ENCODE measurements at regions not wholly inside any gene's neighbourhood (a gene's known extent, or its start where the extent isn't known, plus 50 kb on each side); places are given as distances from the start of the nearest gene placed in this dataset.

DNA sequence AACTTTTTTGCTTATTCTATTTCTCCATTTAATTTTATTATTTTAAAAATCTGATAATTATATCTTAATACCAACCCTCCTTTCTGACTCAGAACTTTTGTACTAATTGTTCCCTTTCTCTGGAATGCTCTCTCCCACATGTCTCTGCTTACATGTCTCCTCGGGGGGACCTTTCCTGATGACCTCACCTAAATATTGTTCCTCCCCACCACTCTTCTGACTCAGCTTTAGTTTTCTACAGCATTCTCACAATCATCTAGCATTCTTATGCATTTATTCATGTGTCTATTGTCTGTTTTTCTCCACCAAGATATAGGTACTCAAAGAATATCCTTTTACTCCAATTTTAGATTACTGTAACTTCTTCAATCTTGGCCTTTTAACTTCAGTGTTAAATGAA lies 128.7 kb downstream of the MSL3 start:
- Histone ChIP-seq H3K4me1 (ENCODE audit: control insufficient read depth in 4 of 4, insufficient read depth in 4 of 4, low read length in 3 of 4) (no peaks in the 10 kb centered on the region), H3K36me3 (ENCODE audit: control insufficient read depth in 4 of 4, insufficient read depth in 3 of 4, low read depth in 1 of 4, low read length in 3 of 4) (no peaks in the 10 kb centered on the region), H3K9me3 (ENCODE audit: control insufficient read depth in 4 of 4, low read length in 3 of 4) (no peaks in the 10 kb centered on the region), H3K9ac (ENCODE audit: low read depth in 1 of 2, low read length in 2 of 2) (no peak overlapping the region), H3K27me3 (ENCODE audit: control insufficient read depth in 4 of 4, insufficient read depth in 4 of 4, low read length in 3 of 4) (no peaks in the 10 kb centered on the region), H3K4me3 (ENCODE audit: low read depth in 1 of 3, low read length in 3 of 3) (no peak overlapping the region), H3K27ac (ENCODE audit: low read depth in 1 of 2, low read length in 2 of 2) (no peak overlapping the region)
- TF ChIP-seq MAX (IDR thresholded peaks at IDR 0.05) = no peak
- TF ChIP-seq JUND (IDR thresholded peaks at IDR 0.05) = no peak
- TF ChIP-seq EGR1 (IDR thresholded peaks at IDR 0.05; ENCODE audit: low read depth in 2 of 2) = no peak
- TF ChIP-seq ATF3 (IDR thresholded peaks at IDR 0.05) = no peak
- no peak for TF ChIP-seq RAD21 (IDR thresholded peaks at IDR 0.05)
- no peak for TF ChIP-seq SP1 (IDR thresholded peaks at IDR 0.05)
- TF ChIP-seq, protein P1, sequence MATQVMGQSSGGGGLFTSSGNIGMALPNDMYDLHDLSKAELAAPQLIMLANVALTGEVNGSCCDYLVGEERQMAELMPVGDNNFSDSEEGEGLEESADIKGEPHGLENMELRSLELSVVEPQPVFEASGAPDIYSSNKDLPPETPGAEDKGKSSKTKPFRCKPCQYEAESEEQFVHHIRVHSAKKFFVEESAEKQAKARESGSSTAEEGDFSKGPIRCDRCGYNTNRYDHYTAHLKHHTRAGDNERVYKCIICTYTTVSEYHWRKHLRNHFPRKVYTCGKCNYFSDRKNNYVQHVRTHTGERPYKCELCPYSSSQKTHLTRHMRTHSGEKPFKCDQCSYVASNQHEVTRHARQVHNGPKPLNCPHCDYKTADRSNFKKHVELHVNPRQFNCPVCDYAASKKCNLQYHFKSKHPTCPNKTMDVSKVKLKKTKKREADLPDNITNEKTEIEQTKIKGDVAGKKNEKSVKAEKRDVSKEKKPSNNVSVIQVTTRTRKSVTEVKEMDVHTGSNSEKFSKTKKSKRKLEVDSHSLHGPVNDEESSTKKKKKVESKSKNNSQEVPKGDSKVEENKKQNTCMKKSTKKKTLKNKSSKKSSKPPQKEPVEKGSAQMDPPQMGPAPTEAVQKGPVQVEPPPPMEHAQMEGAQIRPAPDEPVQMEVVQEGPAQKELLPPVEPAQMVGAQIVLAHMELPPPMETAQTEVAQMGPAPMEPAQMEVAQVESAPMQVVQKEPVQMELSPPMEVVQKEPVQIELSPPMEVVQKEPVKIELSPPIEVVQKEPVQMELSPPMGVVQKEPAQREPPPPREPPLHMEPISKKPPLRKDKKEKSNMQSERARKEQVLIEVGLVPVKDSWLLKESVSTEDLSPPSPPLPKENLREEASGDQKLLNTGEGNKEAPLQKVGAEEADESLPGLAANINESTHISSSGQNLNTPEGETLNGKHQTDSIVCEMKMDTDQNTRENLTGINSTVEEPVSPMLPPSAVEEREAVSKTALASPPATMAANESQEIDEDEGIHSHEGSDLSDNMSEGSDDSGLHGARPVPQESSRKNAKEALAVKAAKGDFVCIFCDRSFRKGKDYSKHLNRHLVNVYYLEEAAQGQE (IDR thresholded peaks at IDR 0.05) = no peak
- TF ChIP-seq ZBTB33 (IDR thresholded peaks at IDR 0.05) = no peak
- no peak for TF ChIP-seq YY1 (IDR thresholded peaks at IDR 0.05)
- no peak for TF ChIP-seq FOXA2 (IDR thresholded peaks at IDR 0.05)
- TF ChIP-seq HNF4A (conservative IDR thresholded peaks at IDR 0.05) = no peak
- TF ChIP-seq HNF4G (IDR thresholded peaks at IDR 0.05) = no peak
- TF ChIP-seq FOXA1 (IDR thresholded peaks at IDR 0.05) = no peak
- DNase-seq (ENCODE audit: low spot score) = no peak
- WGBS = 62% methylated on average over 1 of the region's 1 CpG

DNA sequence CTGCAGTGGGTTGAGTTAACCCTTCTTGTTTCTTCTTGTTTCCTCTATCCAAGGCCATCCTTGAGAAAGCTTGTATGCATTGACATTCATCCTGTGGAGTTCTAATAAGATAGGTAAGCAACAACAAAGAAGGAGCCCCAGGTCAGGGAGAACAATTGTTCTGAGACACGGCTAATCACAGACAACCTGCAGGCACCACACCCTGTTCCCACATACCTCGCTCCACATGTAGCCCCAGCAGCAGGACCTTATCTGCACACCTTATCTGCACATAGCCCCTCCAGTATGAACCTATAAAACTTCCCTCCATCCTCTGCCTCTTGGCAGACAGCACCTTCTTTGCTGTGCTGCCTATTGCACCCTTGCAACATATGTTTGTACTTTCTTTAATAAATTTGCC lies 129.1 kb downstream of the MSL3 start:
- Histone ChIP-seq H3K9ac (ENCODE audit: low read depth in 1 of 2, low read length in 2 of 2) (no peak overlapping the region), H3K27me3 (ENCODE audit: control insufficient read depth in 4 of 4, insufficient read depth in 4 of 4, low read length in 3 of 4) (no peaks in the 10 kb centered on the region), H3K4me1 (ENCODE audit: control insufficient read depth in 4 of 4, insufficient read depth in 4 of 4, low read length in 3 of 4) (no peaks in the 10 kb centered on the region), H3K4me3 (ENCODE audit: low read depth in 1 of 3, low read length in 3 of 3) (no peak overlapping the region), H3K9me3 (ENCODE audit: control insufficient read depth in 4 of 4, low read length in 3 of 4) (no peaks in the 10 kb centered on the region), H3K36me3 (ENCODE audit: control insufficient read depth in 4 of 4, insufficient read depth in 3 of 4, low read depth in 1 of 4, low read length in 3 of 4) (no peaks in the 10 kb centered on the region), H3K27ac (ENCODE audit: low read depth in 1 of 2, low read length in 2 of 2) (no peak overlapping the region)
- WGBS = 22% methylated on average over 2 of the region's 2 CpGs
- DNase-seq (ENCODE audit: low spot score) = no peak
- no peak for TF ChIP-seq SP1 (IDR thresholded peaks at IDR 0.05)
- TF ChIP-seq EGR1 (IDR thresholded peaks at IDR 0.05; ENCODE audit: low read depth in 2 of 2) = no peak
- no peak for TF ChIP-seq NR2F2 (IDR thresholded peaks at IDR 0.05)
- no peak for TF ChIP-seq MAX (IDR thresholded peaks at IDR 0.05)
- TF ChIP-seq YY1 (IDR thresholded peaks at IDR 0.05) = no peak
- TF ChIP-seq RXRA (IDR thresholded peaks at IDR 0.05) = no peak
- TF ChIP-seq, protein P2, sequence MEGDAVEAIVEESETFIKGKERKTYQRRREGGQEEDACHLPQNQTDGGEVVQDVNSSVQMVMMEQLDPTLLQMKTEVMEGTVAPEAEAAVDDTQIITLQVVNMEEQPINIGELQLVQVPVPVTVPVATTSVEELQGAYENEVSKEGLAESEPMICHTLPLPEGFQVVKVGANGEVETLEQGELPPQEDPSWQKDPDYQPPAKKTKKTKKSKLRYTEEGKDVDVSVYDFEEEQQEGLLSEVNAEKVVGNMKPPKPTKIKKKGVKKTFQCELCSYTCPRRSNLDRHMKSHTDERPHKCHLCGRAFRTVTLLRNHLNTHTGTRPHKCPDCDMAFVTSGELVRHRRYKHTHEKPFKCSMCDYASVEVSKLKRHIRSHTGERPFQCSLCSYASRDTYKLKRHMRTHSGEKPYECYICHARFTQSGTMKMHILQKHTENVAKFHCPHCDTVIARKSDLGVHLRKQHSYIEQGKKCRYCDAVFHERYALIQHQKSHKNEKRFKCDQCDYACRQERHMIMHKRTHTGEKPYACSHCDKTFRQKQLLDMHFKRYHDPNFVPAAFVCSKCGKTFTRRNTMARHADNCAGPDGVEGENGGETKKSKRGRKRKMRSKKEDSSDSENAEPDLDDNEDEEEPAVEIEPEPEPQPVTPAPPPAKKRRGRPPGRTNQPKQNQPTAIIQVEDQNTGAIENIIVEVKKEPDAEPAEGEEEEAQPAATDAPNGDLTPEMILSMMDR (IDR thresholded peaks at IDR 0.05; ENCODE audit: low read depth, low read length, missing input control) = no peak
- no peak for TF ChIP-seq RAD21 (IDR thresholded peaks at IDR 0.05)
- TF ChIP-seq HNF4A (conservative IDR thresholded peaks at IDR 0.05) = no peak
- TF ChIP-seq, protein P1 (IDR thresholded peaks at IDR 0.05) = no peak
- no peak for TF ChIP-seq ZBTB33 (IDR thresholded peaks at IDR 0.05)
- no peak for TF ChIP-seq JUND (IDR thresholded peaks at IDR 0.05)
- TF ChIP-seq ATF3 (IDR thresholded peaks at IDR 0.05) = no peak
- TF ChIP-seq FOXA1 (IDR thresholded peaks at IDR 0.05) = no peak
- no peak for TF ChIP-seq TAF1 (conservative IDR thresholded peaks at IDR 0.05)
- no peak for TF ChIP-seq FOXA2 (IDR thresholded peaks at IDR 0.05)
